ENCODE measurements at regions not wholly inside any gene's neighbourhood (a gene's known extent, or its start where the extent isn't known, plus 50 kb on each side); places are given as distances from the start of the nearest gene placed in this dataset.

- Mint-ChIP-seq H3K36me3 (ENCODE audit: low read depth, unreplicated experiment) (no peaks in the 10 kb centered on the region), H3K9me3 (ENCODE audit: unreplicated experiment) (peaks cover 4% of the 10 kb centered on the region), H3K27ac (ENCODE audit: unreplicated experiment) (no peak overlapping the region), H3K4me3 (ENCODE audit: unreplicated experiment) (no peak overlapping the region), H3K27me3 (ENCODE audit: low read depth, unreplicated experiment) (no peaks in the 10 kb centered on the region), H3K4me1 (ENCODE audit: low read depth, unreplicated experiment) (peaks cover 7% of the 10 kb centered on the region)
- Histone ChIP-seq H4K20me1 (ENCODE audit: insufficient read depth, low read length) (no peaks in the 10 kb centered on the region), H3K36me3 (ENCODE audit: insufficient read depth, low read length) (no peaks in the 10 kb centered on the region), H3K4me3 (ENCODE audit: insufficient read depth, low read depth, low read length) (no peak overlapping the region), H3K79me2 (ENCODE audit: insufficient read depth, low read length) (no peaks in the 10 kb centered on the region), H3K27me3 (ENCODE audit: insufficient read depth, low read length) (no peaks in the 10 kb centered on the region), H3K27ac (ENCODE audit: low read depth, low read length) (no peak overlapping the region), H3K9ac (ENCODE audit: low read length) (no peak overlapping the region), H3K4me1 (ENCODE audit: insufficient read depth, low read length) (peaks cover 6% of the 10 kb centered on the region), H3K9me3 (ENCODE audit: insufficient read depth, low read depth, low read length) (no peaks in the 10 kb centered on the region), H2AFZ (ENCODE audit: low read depth, low read length) (peak overlapping the region; percentile 9), H3K4me2 (ENCODE audit: low read length) (peak overlapping the region; percentile 25)
- TF ChIP-seq CTCF (IDR thresholded peaks at IDR 0.05; ENCODE audit: insufficient read depth, low read depth, low read length) (no peak), EZH2 (IDR thresholded peaks at IDR 0.05; ENCODE audit: insufficient read depth, low read length) (no peak)
- peak; percentile 76 for DNase-seq (ENCODE audit: low read depth)
- FAIRE-seq: no peak
Measured at GRCh38 chr9:18260521-18260920, 213.4 kb upstream of the ADAMTSL1 start.

GRCh38 chr9:18261181-18261580 is 212.8 kb upstream of the ADAMTSL1 start:
- DNase-seq (ENCODE audit: low read depth): no peak
- Histone ChIP-seq H3K27ac (ENCODE audit: low read depth, low read length) (no peak overlapping the region), H3K36me3 (ENCODE audit: insufficient read depth, low read length) (no peaks in the 10 kb centered on the region), H3K9ac (ENCODE audit: low read length) (no peak overlapping the region), H3K4me1 (ENCODE audit: insufficient read depth, low read length) (no peaks in the 10 kb centered on the region), H3K4me3 (ENCODE audit: insufficient read depth, low read depth, low read length) (no peak overlapping the region), H3K79me2 (ENCODE audit: insufficient read depth, low read length) (no peaks in the 10 kb centered on the region), H3K4me2 (ENCODE audit: low read length) (peak overlapping the region; percentile 25), H4K20me1 (ENCODE audit: insufficient read depth, low read length) (no peaks in the 10 kb centered on the region), H2AFZ (ENCODE audit: low read depth, low read length) (no peak overlapping the region), H3K27me3 (ENCODE audit: insufficient read depth, low read length) (no peaks in the 10 kb centered on the region), H3K9me3 (ENCODE audit: insufficient read depth, low read depth, low read length) (no peaks in the 10 kb centered on the region)
- H3K27me3 Mint-ChIP-seq (ENCODE audit: low read depth, unreplicated experiment): no peaks in the 10 kb centered on the region
- no peak overlapping the region for H3K27ac Mint-ChIP-seq (ENCODE audit: unreplicated experiment)
- no peak overlapping the region for H3K4me3 Mint-ChIP-seq (ENCODE audit: unreplicated experiment)
- H3K4me1 Mint-ChIP-seq (ENCODE audit: low read depth, unreplicated experiment): peaks cover 7% of the 10 kb centered on the region
- peak; percentile 52 for FAIRE-seq
- peaks cover 4% of the 10 kb centered on the region for H3K9me3 Mint-ChIP-seq (ENCODE audit: unreplicated experiment)
- TF ChIP-seq CTCF (IDR thresholded peaks at IDR 0.05; ENCODE audit: insufficient read depth, low read depth, low read length) (no peak), EZH2 (IDR thresholded peaks at IDR 0.05; ENCODE audit: insufficient read depth, low read length) (no peak)
- no peaks in the 10 kb centered on the region for H3K36me3 Mint-ChIP-seq (ENCODE audit: low read depth, unreplicated experiment)

GRCh38 chr9:18263377-18263776 is 210.6 kb upstream of the ADAMTSL1 start:
- Histone ChIP-seq H3K27ac (ENCODE audit: low read depth, low read length) (no peak overlapping the region), H3K36me3 (ENCODE audit: insufficient read depth, low read length) (no peaks in the 10 kb centered on the region), H3K4me1 (ENCODE audit: insufficient read depth, low read length) (no peaks in the 10 kb centered on the region), H2AFZ (ENCODE audit: low read depth, low read length) (no peak overlapping the region), H3K4me2 (ENCODE audit: low read length) (no peak overlapping the region), H3K9ac (ENCODE audit: low read length) (no peak overlapping the region), H3K27me3 (ENCODE audit: insufficient read depth, low read length) (no peaks in the 10 kb centered on the region), H3K79me2 (ENCODE audit: insufficient read depth, low read length) (no peaks in the 10 kb centered on the region), H4K20me1 (ENCODE audit: insufficient read depth, low read length) (no peaks in the 10 kb centered on the region), H3K4me3 (ENCODE audit: insufficient read depth, low read depth, low read length) (no peak overlapping the region), H3K9me3 (ENCODE audit: insufficient read depth, low read depth, low read length) (no peaks in the 10 kb centered on the region)
- DNase-seq (ENCODE audit: low read depth) (no peak), FAIRE-seq (no peak)
- Mint-ChIP-seq H3K9me3 (ENCODE audit: unreplicated experiment) (peaks cover 6% of the 10 kb centered on the region), H3K4me1 (ENCODE audit: low read depth, unreplicated experiment) (peaks cover 21% of the 10 kb centered on the region), H3K4me3 (ENCODE audit: unreplicated experiment) (no peak overlapping the region), H3K27ac (ENCODE audit: unreplicated experiment) (no peak overlapping the region), H3K36me3 (ENCODE audit: low read depth, unreplicated experiment) (no peaks in the 10 kb centered on the region), H3K27me3 (ENCODE audit: low read depth, unreplicated experiment) (no peaks in the 10 kb centered on the region)
- TF ChIP-seq CTCF (IDR thresholded peaks at IDR 0.05; ENCODE audit: insufficient read depth, low read depth, low read length): no peak

All from astrocyte (in vitro differentiated cells and primary cell).